GM19397 (cell line): ENCODE measurements at regions not wholly inside any gene's neighbourhood (a gene's known extent, or its start where the extent isn't known, plus 50 kb on each side); places are given as distances from the start of the nearest gene placed in this dataset.
"Not testable (repeated sequence)": the region's sequence is repeated elsewhere in the genome, so short reads cannot be mapped to it uniquely, and the experiment has no call there.

Source experiments
- ATAC-seq: cut with Tn5 transposase; IDR thresholded peaks from one replicate; pipeline ENCODE4 v1.9.1; 2021; ENCODE audit warnings: mild to moderate bottlenecking, moderate library complexity; ENCODE audit not compliant: unreplicated experiment

- ATAC-seq: no peak
Measured at GRCh38 chr3:197373096-197373495, 74.7 kb upstream of the DLG1 start.

- no peak for ATAC-seq
Measured at GRCh38 chr3:197372047-197372661, 73.7 kb upstream of the DLG1 start.

- ATAC-seq: no peak
Measured at GRCh38 chr3:197371591-197372046, 73.2 kb upstream of the DLG1 start.

GRCh38 chr3:197369545-197369944 lies 71.1 kb upstream of the DLG1 start:
- ATAC-seq: no peak

DNA sequence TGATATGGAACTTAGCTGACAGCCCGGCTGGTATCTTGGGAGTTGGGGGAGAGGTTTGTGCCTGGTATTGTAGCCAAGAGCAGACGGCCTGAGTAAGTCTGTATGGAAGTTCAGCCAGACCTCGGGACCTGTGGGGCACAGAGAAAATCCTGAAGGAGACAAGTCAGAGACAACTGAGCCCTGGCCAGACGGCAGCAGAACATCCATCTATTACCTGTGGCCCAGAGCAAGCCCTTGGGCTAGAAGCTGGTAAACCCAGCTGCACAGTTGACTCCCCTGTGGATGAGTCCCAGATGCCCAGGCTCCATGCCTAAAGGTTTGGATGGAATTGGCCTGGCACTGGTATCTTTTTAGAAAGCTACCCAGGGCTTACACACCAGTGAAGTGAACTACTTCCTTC lies 70.4 kb upstream of the DLG1 start:
- no peak for ATAC-seq

DNA sequence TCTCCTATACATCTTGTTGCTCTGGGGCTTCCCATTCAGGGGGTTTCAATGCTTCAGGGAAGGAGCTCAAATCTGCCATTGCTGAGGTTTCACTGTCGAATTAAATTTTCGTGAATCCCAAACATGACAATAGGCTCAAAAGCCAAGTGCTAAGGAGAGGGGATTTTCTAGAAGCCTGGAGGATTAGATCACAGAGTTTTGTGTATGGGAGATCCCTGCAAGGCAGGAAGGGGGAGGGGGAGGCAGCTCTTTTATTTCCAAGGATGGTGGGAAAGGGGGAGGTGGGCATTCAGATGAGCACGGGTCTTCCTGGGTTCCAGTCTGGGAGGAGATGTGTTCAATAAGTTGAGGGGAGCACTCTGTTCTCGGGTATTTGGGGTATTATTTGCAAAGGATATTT lies 69.9 kb upstream of the DLG1 start:
- no peak for ATAC-seq

- ATAC-seq: no peak
Measured at GRCh38 chr3:197367081-197367780, 68.8 kb upstream of the DLG1 start.

GRCh38 chr3:197366301-197367044 lies 68.1 kb upstream of the DLG1 start:
- no peak for ATAC-seq

- no peak for ATAC-seq
Measured at GRCh38 chr3:197365586-197365985, 67.2 kb upstream of the DLG1 start.

- no peak for ATAC-seq
Measured at GRCh38 chr3:197364410-197365071, 66.1 kb upstream of the DLG1 start.

GRCh38 chr3:197363553-197364409 lies 65.4 kb upstream of the DLG1 start:
- no peak for ATAC-seq

- ATAC-seq: no peak
Measured at GRCh38 chr3:197362081-197362480, 63.7 kb upstream of the DLG1 start.

DNA sequence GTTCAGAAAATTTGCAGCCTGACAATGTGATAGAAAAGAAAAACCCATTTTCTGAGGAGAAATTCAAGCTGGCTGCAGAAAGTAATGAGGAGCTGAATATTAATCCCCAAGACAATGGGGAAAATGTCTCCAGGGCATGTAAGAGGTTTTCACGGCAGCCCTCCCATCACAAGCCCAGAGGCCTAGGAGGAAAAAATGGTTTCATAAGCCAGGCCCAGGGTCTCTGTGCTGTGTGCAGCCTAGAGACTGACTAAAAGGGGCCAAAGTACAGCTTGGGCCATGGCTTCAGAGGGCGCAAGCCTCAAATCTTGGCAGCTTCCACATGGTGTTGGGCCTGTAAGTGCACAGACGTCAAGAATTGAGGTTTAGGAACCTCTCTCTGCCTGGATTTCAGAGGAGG lies 61.7 kb upstream of the DLG1 start:
- not testable (repeated sequence) for ATAC-seq

- ATAC-seq: not testable (repeated sequence)
Measured at GRCh38 chr3:197359476-197359875, 61.1 kb upstream of the DLG1 start.

GRCh38 chr3:197356741-197357140 lies 58.3 kb upstream of the DLG1 start:
- ATAC-seq: no peak

- ATAC-seq: no peak
Measured at GRCh38 chr3:197356275-197356674, 57.9 kb upstream of the DLG1 start.

- ATAC-seq: no peak
Measured at GRCh38 chr3:197355713-197356112, 57.3 kb upstream of the DLG1 start.

DNA sequence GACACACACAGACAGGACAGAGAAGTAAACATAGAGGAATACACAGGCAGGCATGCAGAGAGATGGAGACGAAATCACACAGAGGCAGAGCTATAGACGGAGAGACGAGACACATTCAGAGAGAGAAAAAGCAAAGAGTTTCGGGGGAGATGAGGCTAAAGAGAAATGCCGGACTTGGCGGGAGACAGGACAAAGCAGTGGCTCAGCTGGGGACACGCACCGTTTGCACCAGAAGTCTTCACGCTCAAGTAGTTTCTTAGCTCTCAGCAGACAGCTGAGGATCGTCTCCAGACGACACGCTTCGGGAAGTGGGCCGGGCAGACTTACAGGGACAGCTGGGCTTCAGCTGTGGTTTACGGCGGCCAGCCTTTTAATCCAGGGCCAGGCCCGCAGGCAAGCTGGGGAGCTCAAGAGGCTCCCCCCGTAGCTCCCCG lies 56.2 kb upstream of the DLG1 start:
- ATAC-seq: no peak

DNA sequence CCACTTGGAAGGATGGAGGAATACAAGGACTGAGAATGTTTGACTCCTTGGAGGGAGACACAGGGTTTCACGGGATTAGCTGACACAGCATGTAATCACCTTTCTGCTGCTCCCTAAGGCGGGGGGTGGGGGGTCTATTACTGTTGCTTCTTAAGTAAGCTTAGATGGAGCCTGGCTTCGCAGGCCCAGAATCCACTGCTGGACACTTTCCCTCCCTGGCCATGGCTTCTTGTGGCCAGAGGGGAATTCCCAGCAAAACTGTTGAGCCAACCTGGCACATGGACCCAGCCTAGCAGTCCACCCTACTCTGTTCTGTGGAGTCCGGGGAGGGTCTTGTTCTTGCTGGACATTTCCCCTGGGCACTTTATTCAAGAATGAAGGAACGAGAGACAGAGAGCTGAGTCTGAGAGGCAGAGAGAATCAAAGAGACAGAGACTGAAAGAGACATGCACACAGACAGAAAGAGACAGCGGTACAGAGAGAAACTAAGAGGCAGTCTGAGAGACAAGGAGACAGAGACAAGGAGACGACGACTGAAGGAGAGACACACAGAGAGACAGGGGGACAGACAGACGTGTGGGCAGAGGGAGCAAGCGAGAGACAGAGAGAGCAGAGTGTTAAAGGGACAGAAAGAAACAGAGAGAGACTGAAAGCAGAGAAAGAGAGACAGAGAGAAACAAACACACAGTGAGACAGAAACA lies 55.6 kb upstream of the DLG1 start:
- no peak for ATAC-seq
